NCI-H2107 (cell line): ENCODE measurements at regions not wholly inside any gene's neighbourhood (a gene's known extent, or its start where the extent isn't known, plus 50 kb on each side); places are given as distances from the start of the nearest gene placed in this dataset.
"Not testable (repeated sequence)": the region's sequence is repeated elsewhere in the genome, so short reads cannot be mapped to it uniquely, and the experiment has no call there.

Experiments used
- DNase-seq: peaks from one replicate; lab custom pipeline; 2025; lab: John Stamatoyannopoulos, UW

- DNase-seq, result no peak
Measured at GRCh38 chr14:100421756-100422470, 98.8 kb downstream of the SLC25A47 start.

DNA sequence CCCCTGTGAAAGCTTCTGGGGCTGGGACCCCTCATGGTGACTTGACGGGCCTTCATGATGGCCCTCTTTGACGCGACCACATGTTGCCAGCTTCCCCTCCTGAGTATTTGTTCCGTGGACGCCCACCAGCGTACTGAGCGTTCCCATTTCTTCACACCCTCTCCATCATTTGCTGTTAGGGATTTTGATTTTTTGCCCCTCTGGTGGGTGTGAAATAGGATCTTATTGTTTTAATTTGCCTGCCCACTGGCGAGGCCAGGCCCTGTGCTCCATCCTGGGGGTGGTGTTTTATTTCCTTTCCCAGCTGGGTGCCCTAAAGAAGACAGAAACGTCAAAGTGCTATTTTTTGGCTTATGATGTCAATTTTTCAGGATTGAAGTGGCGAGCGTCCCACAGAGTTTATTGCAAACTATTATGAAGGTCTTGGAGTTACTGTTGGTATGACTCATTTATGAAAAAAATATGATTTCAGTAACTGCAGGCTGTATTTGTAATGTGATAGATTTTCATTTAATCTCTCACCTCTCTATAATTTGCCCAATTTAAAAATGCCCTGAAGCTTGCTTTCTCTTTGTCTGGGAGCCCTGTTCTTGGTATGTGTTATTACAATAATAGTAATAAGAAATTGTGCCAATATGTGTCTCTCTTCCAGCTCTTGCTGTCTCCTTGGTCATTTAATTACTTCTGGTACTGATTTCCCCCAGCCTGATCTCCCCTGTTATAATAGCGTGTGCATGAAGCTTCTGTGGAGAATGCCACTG is 99.6 kb downstream of the SLC25A47 start:
- DNase-seq, result no peak

DNA sequence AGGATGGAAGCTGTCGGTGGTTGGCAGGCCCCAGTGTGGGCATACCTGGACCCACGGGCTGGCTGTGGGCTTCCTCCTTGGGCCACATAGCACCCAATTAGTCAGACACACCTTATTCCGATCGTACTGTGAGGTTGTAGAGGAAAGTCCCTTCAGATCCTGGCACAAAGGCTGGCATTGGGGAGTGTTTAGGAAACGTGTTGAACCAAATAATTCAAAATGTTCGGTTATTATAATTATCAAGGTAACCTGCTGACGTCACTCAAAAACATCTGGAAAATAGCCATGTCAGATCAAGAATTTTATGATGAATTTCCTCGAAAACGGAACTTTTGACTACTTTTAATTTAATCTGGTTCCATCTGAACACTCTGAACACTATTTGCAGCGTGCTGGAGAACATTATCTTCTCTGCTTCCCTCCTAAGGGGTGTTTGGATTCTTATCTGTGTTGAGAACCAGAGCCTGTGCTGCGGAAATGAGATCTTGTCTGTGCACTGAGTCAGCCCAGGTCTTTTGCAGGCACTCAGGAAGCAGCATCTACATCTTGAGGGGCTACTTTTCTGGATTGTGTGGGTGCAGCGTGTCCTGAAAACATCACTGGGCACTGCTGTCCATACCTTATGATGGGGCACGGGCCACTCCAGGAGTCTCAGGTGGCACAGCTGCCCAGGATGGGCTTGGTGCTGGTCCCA is 100.3 kb downstream of the SLC25A47 start:
- no peak for DNase-seq

GRCh38 chr14:100424504-100425428 is 101.6 kb downstream of the SLC25A47 start:
- DNase-seq, result no peak

- no peak for DNase-seq
Measured at GRCh38 chr14:100425429-100425827, 102.3 kb downstream of the SLC25A47 start.

DNA sequence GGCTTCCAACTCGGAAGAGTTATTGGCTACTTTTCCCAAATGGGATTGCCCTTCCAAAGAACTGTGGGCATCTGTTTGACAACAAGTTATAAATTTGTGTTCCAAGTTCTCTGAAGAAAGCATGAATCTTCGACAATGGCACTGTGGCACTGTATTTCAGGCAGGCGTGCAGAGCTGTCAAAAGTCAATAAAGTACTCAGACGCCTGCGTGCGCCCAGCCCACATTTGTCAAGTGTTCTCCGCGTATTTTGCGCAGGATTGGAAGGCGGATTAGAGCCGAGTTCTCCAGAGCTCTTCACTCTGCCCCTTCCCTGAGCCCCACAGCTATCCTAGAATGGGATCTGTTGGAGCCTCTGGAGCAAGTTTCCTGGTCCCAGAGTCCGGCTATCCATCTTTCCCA is 103.2 kb downstream of the SLC25A47 start:
- peak; percentile 56 for DNase-seq

DNA sequence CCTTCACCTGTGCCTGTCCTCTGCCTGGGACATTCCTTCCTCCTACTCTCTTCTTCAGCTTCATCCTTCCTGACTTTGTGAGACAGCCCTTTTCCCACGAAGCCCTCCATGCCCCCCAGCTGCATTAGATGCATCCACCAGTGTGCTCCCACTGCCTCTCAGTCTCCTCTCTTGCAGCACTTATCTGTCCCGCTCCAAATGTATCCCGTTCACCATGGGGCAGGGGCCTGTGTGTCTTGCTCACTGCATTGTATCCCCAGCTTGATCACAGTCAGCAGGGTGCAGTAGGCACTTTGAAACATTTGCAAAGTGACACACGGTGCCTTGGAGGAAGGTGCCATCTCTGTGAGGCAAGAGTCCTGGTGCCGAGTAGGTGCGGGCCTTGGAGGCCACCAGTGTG is 104.0 kb downstream of the SLC25A47 start:
- DNase-seq, result no peak

GRCh38 chr14:100428727-100429126 is 105.6 kb downstream of the SLC25A47 start:
- no peak for DNase-seq

- no peak for DNase-seq
Measured at GRCh38 chr14:100429537-100429936, 106.4 kb downstream of the SLC25A47 start.

DNA sequence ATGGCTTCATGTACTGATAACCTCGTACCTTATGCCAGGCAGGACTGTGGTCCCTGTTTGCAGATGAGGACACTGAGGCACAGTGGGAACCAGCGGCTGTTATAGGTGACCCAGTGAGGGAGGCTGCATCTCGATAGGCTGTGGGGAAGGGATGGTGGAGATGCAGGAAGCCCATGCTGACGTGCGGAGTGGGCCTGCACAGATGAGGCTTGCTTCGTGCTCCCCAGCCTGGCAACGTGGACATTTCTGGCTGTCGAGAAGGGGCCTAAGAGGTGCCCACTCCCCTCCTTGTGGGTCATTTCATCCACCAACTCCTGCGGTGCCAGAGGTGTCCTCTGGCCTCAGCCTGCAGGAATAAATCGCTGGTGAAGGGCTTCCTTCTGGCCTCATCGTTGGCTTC is 107.4 kb downstream of the SLC25A47 start:
- no peak for DNase-seq

GRCh38 chr14:100431461-100431860 is 108.3 kb downstream of the SLC25A47 start:
- DNase-seq, result not testable (repeated sequence)

DNA sequence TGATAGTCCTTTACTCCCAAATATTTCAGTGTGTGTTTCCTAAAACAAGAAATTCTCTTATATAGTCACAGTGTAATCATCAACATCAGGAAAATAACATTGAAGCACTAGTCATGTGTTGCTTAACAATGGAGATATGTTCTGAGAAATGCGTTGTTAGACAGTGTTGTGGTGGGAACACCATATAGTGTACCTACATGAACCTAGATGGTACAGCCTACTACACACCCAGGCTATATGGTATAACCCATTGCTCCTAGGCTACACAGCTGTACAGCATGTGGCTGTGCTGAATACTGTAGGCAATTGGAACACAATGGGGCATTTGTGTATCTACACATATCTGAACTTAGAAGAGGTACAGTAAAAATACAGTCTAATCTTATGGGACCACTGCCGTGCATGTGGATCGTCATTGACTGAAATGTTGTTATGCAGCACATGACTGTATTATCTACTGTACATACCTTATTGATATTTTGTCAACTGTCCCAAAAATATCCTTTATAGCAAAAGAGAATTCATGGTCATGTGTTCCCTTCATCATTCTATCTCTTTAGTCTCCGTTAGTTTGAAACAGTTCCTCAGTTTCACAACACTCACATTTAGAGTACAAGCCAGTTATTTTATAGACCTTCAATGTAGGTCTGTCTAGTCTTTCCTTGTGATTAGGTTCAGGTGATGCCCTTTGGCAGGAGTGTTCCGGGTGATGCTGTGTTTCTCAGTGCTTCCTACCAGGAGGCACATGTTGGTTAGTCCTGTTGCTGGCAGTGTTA is 109.7 kb downstream of the SLC25A47 start:
- no peak for DNase-seq

GRCh38 chr14:100433428-100433814 is 110.3 kb downstream of the SLC25A47 start:
- no peak for DNase-seq

- DNase-seq, result no peak
Measured at GRCh38 chr14:100434033-100434601, 111.0 kb downstream of the SLC25A47 start.

DNA sequence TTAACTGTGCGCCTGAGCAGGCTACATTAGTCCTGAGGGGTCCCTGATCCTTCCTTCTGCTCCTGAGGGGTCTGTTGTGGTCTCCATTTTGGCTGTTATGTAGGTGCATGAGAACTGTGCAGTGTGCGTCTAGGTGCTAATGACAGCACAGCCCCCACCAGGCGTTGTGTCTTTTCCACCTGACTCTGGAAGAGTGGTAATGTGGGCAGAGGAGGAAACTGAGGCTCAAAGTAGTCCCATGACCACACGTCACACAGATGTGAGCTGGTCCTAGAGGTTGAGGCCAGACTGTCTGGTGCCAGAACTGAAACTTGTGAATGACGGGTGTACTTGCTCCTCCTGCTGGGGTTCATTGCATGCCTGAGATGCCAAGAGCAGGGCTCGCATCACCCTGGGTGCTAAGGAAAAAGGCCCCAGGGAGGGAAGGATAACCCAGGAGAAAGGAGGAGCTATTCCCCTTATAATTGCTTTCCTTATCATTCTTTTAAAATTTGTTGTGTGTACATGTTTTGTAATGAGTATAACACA is 111.8 kb downstream of the SLC25A47 start:
- DNase-seq, result no peak

GRCh38 chr14:100435459-100435858 is 112.3 kb downstream of the SLC25A47 start:
- DNase-seq, result no peak

DNA sequence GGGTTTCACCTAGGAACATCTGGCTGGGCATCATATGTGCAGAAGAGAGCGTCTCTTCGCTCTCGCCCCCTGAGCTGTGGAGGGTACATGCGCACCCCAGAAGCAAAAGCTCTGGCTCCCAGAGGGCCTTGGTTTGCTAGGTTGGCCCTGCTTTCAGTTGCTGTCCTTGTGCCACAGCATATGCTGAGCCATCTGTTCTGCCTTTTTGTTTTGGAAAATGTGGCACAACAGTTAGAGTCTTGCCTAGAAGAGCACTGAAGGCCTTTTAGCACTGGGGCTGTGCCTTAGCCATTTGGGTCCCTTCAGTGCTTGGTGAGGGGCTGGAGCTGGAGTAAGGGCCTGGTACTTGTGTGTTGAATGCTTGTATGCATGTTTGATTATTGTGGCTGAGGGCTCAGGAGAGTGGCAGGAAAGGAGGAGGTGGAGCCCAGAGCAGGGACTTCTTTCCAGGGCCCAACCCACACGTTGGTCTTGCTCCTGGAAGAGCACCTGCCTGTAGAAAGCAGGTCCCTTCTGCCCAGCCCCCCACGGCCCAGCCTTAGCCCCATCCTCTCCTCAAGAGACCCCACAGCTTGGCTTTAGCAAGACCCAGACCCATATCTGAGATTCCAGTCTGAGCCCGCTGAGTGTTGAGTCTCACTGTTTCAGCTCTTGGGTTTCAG is 113.7 kb downstream of the SLC25A47 start:
- DNase-seq, result no peak

DNA sequence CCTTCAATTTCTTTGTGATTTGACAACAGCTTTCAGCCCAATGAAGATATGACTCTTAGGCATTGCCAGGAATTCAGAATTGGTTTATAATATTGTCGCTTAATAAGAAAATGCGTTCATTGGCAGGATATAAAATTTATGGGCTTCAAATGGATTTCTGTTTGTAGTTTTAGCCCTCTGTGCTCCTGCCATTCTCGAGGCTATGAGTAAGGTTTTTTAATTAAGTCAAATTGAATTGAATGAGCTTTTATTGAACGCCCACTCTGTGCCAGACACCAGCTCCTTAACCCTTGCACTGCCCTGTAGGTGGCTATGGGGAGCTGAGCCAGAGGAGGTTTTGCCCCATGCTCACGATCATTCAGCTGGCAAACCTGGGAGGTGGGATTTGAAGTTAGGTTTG is 115.1 kb downstream of the SLC25A47 start:
- DNase-seq, result no peak

DNA sequence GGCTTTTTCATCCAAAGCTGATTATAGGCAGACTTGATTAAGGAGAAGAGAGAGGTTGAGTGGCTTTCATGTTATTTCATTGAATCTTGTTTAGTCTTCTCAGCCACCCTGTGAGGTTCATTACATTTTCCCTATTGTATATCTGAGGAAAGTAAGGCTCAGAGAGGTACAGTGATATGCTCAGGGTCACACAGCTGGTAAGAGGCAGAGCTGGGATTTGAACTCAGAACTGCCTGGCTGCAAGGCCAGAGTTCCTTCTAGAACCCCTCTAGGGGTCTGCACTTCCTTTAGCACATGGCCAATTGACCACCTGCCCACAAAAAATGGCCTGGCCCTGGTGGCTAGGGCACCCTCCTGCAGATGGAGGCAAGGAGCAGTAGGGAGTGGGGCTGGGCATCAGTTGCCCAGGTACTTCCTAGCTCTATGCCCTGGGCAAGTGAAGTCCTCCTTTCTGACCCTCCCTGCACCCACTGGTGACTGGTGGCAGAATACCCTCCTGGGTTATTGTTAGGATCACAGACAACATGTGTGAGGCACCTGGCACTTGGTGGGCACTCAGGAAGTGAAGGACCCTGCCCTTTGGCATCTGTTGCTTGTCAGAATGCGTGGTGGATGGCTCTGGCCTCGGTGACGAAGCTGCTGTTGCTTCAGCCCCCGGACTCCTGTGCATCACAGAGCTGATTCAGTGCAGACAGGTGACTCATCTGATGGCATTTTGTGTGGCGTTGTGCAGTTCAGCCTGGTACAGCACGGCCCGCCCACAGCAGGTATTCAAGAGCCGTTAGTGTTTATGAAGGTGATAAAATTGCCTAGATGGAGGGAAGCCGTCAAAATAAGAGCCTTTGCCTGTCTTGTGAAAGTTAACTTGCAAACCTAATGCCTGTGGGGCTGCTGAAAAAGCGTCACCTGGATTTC is 115.8 kb downstream of the SLC25A47 start:
- peak; percentile 74 for DNase-seq
